ENCODE measurements at regions not wholly inside any gene's neighbourhood (a gene's known extent, or its start where the extent isn't known, plus 50 kb on each side); places are given as distances from the start of the nearest gene placed in this dataset.
"Not testable (repeated sequence)": the region's sequence is repeated elsewhere in the genome, so short reads cannot be mapped to it uniquely, and the experiment has no call there.

DNA sequence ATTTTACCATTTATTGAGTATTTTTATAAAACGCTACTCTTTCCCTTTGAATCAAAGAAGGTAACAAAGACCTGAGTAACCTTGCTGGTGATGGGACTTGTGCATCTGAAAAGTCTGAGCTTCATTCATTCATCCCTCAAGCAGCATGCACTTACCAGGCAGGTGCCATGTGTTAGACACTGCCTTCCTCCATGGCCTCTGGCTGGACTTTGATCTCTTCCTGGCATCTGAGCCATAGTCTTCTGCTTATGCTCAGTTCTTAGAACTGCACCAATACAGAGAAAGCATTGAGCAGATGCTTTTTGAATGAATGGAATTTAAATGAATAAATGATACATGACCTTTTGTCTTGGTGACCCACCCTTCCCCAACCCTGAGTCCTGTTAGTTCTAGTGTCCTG lies 251.4 kb upstream of the COPS8 start:
- DNase-seq, result no peak
- Histone ChIP-seq H3K27ac (no peak overlapping the region), H3K4me3 (no peak overlapping the region), H3K9me3 (peaks cover 0 to 4% (median 0%) of the 10 kb centered on the region in 12 donors), H3K27me3 (no peaks in the 10 kb centered on the region), H3K36me3 (no peaks in the 10 kb centered on the region), H3K4me1 (no peaks in the 10 kb centered on the region)
- intact Hi-C loops (cut with DNase I), result no loop called here
- TF ChIP-seq, protein P1, sequence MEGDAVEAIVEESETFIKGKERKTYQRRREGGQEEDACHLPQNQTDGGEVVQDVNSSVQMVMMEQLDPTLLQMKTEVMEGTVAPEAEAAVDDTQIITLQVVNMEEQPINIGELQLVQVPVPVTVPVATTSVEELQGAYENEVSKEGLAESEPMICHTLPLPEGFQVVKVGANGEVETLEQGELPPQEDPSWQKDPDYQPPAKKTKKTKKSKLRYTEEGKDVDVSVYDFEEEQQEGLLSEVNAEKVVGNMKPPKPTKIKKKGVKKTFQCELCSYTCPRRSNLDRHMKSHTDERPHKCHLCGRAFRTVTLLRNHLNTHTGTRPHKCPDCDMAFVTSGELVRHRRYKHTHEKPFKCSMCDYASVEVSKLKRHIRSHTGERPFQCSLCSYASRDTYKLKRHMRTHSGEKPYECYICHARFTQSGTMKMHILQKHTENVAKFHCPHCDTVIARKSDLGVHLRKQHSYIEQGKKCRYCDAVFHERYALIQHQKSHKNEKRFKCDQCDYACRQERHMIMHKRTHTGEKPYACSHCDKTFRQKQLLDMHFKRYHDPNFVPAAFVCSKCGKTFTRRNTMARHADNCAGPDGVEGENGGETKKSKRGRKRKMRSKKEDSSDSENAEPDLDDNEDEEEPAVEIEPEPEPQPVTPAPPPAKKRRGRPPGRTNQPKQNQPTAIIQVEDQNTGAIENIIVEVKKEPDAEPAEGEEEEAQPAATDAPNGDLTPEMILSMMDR (IDR thresholded peaks at IDR 0.05), result no peak
- no peak for TF ChIP-seq POLR2A (IDR thresholded peaks at IDR 0.05)
- 96 to 100% (median 97%) methylated on average over 1 of the region's 1 CpG for WGBS, 4 donors
- no peak for ATAC-seq

DNA sequence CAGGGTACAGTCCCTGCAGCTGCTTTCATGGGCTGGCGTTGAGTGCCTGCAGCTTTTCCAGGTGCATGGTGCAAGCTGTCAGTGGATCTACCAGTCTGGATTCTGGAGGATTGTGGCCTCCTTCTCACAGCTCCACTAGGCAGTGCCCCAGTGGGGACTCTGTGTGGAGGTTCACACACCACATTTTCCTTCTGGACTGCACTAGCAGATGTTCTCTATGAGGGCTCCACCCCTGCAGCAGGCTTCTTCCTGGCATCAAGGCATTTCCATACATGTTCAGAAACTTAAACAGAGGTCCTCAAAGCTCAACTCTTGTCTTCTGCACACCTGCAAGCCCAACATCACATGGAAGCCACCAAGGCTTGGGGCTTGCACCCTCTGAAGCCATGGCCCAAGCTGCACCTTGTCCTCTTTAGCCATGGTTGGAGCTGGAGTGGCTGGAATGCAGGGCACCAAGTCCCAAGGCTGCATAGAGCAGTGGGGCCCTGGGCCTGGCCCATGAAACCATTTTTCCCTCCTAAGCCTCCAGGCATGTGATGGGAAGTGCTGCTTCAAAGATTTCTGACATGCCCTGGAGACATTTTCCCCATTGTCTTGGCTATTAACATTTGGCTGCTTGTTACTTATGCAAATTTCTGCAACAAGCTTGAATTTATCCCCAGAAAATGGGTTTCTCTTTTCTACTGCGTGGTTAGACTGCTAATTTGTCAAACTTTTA lies 250.2 kb upstream of the COPS8 start:
- no peak for TF ChIP-seq POLR2A (IDR thresholded peaks at IDR 0.05)
- TF ChIP-seq, protein P1 (IDR thresholded peaks at IDR 0.05), result no peak
- ATAC-seq, result no peak
- Histone ChIP-seq H3K4me3 (no peak overlapping the region), H3K4me1 (peaks cover 0 to 3% (median 0%) of the 10 kb centered on the region in 12 donors), H3K36me3 (no peaks in the 10 kb centered on the region), H3K27ac (no peak overlapping the region), H3K9me3 (peaks cover 0 to 4% (median 0%) of the 10 kb centered on the region in 12 donors), H3K27me3 (no peaks in the 10 kb centered on the region)
- WGBS, 4 donors, result 50 to 97% (median 93%) methylated on average over 2 of the region's 2 CpGs
- DNase-seq, result no peak
- intact Hi-C loops (cut with DNase I), result no loop called here

DNA sequence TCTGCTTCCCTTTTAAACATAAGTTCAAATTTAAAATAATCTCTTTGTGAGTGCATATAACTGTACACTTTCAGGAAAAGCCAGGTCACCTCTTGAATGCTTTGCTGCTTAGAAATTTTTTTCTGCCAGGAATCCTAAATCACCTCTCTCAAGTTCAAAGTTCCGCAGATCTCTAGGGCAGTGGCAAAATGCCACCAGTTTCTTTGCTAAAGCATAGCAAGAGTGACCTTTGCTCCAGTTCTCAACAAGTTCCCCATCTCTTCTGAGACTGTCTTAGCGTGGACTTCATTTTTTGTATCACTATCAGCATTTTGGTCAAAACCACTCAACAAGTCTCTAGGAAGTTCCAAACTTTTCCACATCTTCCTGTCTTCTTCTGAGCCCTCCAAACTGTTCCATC lies 249.7 kb upstream of the COPS8 start:
- ATAC-seq; H3K27me3 ChIP-seq; intact Hi-C loops (cut with DNase I): not testable (repeated sequence)

DNA sequence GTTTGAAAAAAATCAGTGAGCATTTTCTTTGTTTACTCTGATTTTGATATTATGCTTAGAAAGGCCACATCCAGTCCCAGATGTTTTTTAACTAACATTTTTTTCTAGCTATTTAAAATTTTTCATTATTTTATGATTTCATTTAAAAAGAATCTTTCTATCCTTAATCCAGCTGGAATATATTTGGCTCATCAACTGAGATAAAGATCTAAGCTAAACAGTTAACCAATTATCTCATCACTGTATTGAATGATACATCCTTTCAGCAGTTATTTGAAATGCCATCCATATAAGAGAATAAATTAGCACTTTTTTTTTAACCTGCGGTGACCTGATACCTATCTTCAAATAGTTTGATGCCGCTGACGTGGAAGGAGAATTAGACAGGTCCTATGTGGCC lies 245.5 kb upstream of the COPS8 start:
- H3K27me3 ChIP-seq, result no peaks in the 10 kb centered on the region
- DNase-seq, result no peak
- no peak for TF ChIP-seq POLR2A (IDR thresholded peaks at IDR 0.05)
- TF ChIP-seq, protein P1 (IDR thresholded peaks at IDR 0.05), result no peak
- peak overlapping the region in 6 of 12 donors; percentile 6 to 72 (median 51) for H3K27ac ChIP-seq
- H3K4me1 ChIP-seq, result peaks cover 0 to 9% (median 0%) of the 10 kb centered on the region in 12 donors
- H3K4me3 ChIP-seq, result no peak overlapping the region
- intact Hi-C loops (cut with DNase I), result no loop called here
- WGBS, 4 donors, result 61 to 81% (median 74%) methylated on average over 3 of the region's 3 CpGs
- peaks cover 0 to 4% (median 0%) of the 10 kb centered on the region in 12 donors for H3K9me3 ChIP-seq
- H3K36me3 ChIP-seq, result no peaks in the 10 kb centered on the region
- no peak for ATAC-seq

More for the DNA sequence above, 249.7 kb upstream of the COPS8 start:
- H3K4me3 ChIP-seq, H3K4me1 ChIP-seq, DNase-seq, H3K9me3 ChIP-seq, H3K27ac ChIP-seq, H3K36me3 ChIP-seq: not testable (repeated sequence)
- 77 to 91% (median 86%) methylated on average over 2 of the region's 2 CpGs for WGBS, 4 donors
